ENCODE measurements at regions not wholly inside any gene's neighbourhood (a gene's known extent, or its start where the extent isn't known, plus 50 kb on each side); places are given as distances from the start of the nearest gene placed in this dataset.

GRCh38 chr15:69939513-69940440 is 157.9 kb downstream of the TLE3 start:
- Histone ChIP-seq H4K20me1 (ENCODE audit: insufficient read depth, low read length) (no peaks in the 10 kb centered on the region), H2BK120ac (ENCODE audit: low read depth, low read length) (no peak overlapping the region), H3K27ac (ENCODE audit: insufficient read depth, low read length) (no peak overlapping the region), H2BK20ac (ENCODE audit: low read depth, low read length) (no peak overlapping the region), H4K5ac (ENCODE audit: low read depth, low read length) (no peak overlapping the region), H2BK5ac (ENCODE audit: low read depth, low read length, poor library complexity, severe bottlenecking) (no peak overlapping the region), H3K27me3 (ENCODE audit: control insufficient read depth, insufficient read depth, low read length) (peaks cover 31% of the 10 kb centered on the region), H3K56ac (ENCODE audit: extremely low read depth, insufficient read depth, low read length) (no peak overlapping the region), H3K23ac (ENCODE audit: low read depth, low read length) (no peak overlapping the region), H2AFZ (replicated peaks; ENCODE audit: low read length, poor library complexity) (no peak overlapping the region), H3K18ac (ENCODE audit: low read depth, low read length) (no peak overlapping the region), H3K9me1 (ENCODE audit: insufficient read depth, low read length) (no peaks in the 10 kb centered on the region), H2BK15ac (ENCODE audit: low read depth, low read length) (no peak overlapping the region), H3K36me3 (ENCODE audit: control insufficient read depth, insufficient read depth, low read length) (no peaks in the 10 kb centered on the region), H2AK9ac (replicated peaks; ENCODE audit: low read depth, low read length, poor library complexity) (no peak overlapping the region), H3K79me1 (ENCODE audit: low read depth in 1 of 2, low read length in 2 of 2) (no peaks in the 10 kb centered on the region), H3K14ac (replicated peaks; ENCODE audit: low read depth, low read length) (no peak overlapping the region), H4K91ac (ENCODE audit: insufficient read depth, low read depth, low read length) (no peak overlapping the region), H3K4me3 (ENCODE audit: insufficient read depth, low read depth, low read length) (no peak overlapping the region), H2AK5ac (ENCODE audit: low read depth, low read length) (no peak overlapping the region), H3K4me1 (ENCODE audit: control insufficient read depth, insufficient read depth, low read length) (no peaks in the 10 kb centered on the region), H3K9ac (ENCODE audit: low read depth, low read length) (no peak overlapping the region), H4K8ac (ENCODE audit: low read depth in 2 of 2, low read length in 2 of 2) (no peak overlapping the region), H3K4ac (ENCODE audit: low read depth, low read length) (no peak overlapping the region), H3K9me3 (ENCODE audit: control insufficient read depth, insufficient read depth, low read length) (peaks cover 3% of the 10 kb centered on the region), H3K4me2 (ENCODE audit: low read depth, low read length) (no peak overlapping the region)
- BruUV-seq (replicated peaks) = no TSS peak
- intact Hi-C loops (cut with micrococcal nuclease) = no loop called here
- ATAC-seq (ENCODE audit: low read depth) (no peak), DNase-seq (no peak)
- POLR2A ChIA-PET (ENCODE audit: unreplicated experiment) = no interaction called here
- in situ Hi-C loops (cut with MboI; ENCODE audit: low sequenced_read_pairs) = no loop called here
- CTCF ChIA-PET = no interaction called here
- WGBS, 2 experiments (ENCODE audit: extremely low coverage in 2 of 2, insufficient read length in 1 of 2) = 50% methylated on average over 1 of the region's 7 CpGs; no CpG with 5 or more reads in 1 of the 2 experiments
- dilution Hi-C loops (cut with HindIII; ENCODE audit: low sequenced_read_pairs, unreplicated experiment) = no loop called here
- TF ChIP-seq ELK1 (IDR thresholded peaks at IDR 0.05; ENCODE audit: borderline replicate concordance, low read depth, low read length) (no peak), MAFK (IDR thresholded peaks at IDR 0.05; ENCODE audit: low read depth, low read length) (no peak), USF2 (IDR thresholded peaks at IDR 0.05; ENCODE audit: low read depth, low read length) (no peak), CEBPB (IDR thresholded peaks at IDR 0.05; ENCODE audit: low read depth, low read length) (no peak), MAZ (IDR thresholded peaks at IDR 0.05; ENCODE audit: borderline replicate concordance, low read depth, low read length) (no peak), SMC3 (IDR thresholded peaks at IDR 0.05; ENCODE audit: low read depth, low read length) (no peak), CHD1 (IDR thresholded peaks at IDR 0.05; ENCODE audit: low read depth, low read length) (no peak), MXI1 (IDR thresholded peaks at IDR 0.05; ENCODE audit: borderline replicate concordance, low read depth, low read length) (no peak), POLR2A (IDR thresholded peaks at IDR 0.05; ENCODE audit: low read depth, low read length) (no peak), RCOR1 (IDR thresholded peaks at IDR 0.05; ENCODE audit: insufficient replicate concordance, low read length) (no peak), RAD21 (IDR thresholded peaks at IDR 0.05; ENCODE audit: low read length) (no peak), RFX5 (IDR thresholded peaks at IDR 0.05; ENCODE audit: low read depth, low read length) (no peak), BHLHE40 (IDR thresholded peaks at IDR 0.05; ENCODE audit: low read depth, low read length) (no peak), FOS (IDR thresholded peaks at IDR 0.05; ENCODE audit: low read depth, low read length) (no peak), CTCF (conservative IDR thresholded peaks at IDR 0.05; ENCODE audit: low read depth, low read length) (no peak)
